MV-4-11 (cell line): ENCODE measurements at regions not wholly inside any gene's neighbourhood (a gene's known extent, or its start where the extent isn't known, plus 50 kb on each side); places are given as distances from the start of the nearest gene placed in this dataset.

Experiments
- DNase-seq: peaks from one replicate; lab custom pipeline; 2025; lab: John Stamatoyannopoulos, UW

- no peak for DNase-seq
These were observed 53.8 kb upstream of the RANBP3L start for GRCh38 chr5:36355516-36355915.

DNA sequence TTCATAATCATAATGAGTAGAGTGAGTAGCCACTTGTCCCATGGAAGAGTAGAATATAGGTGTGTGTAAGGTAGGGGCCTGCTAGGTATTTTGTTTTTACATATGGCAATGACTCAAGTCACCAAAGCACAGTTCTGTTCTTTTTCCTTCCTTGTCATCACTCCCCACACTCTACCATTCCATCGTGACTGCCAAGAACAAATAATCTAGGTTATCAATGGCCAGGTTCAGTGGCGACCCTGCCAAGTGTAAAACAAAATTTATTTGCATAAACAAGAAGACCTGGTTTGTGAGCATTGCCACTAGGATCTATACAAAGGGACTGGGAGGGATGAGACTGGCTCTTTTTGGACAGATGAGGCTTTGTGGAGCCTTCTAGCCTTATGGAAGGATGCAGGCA, 55.2 kb upstream of the RANBP3L start:
- no peak for DNase-seq

- no peak for DNase-seq
These were observed 55.8 kb upstream of the RANBP3L start for GRCh38 chr5:36357391-36357975.

DNA sequence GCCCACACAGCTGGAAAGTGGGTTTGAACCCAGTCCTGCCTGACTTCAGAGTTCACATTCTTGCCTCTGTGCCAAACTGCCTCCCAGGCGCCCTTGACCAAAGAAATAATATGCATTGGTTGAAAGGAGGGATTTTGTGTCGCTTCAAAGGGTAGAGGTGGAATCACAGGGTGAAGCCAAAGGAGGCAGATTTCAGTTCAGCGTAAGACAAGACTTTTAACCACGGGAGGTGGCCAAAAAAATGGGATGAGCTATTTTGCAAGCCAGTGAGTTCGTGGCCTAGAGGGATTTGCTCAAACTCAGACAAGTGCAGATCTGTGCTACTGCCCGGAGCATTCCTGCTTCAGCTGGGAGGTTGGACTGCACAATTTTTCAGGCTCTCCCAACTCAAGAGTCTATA, 57.6 kb upstream of the RANBP3L start:
- DNase-seq, result no peak

GRCh38 chr5:36360307-36360706, 58.6 kb upstream of the RANBP3L start:
- DNase-seq, result no peak

DNA sequence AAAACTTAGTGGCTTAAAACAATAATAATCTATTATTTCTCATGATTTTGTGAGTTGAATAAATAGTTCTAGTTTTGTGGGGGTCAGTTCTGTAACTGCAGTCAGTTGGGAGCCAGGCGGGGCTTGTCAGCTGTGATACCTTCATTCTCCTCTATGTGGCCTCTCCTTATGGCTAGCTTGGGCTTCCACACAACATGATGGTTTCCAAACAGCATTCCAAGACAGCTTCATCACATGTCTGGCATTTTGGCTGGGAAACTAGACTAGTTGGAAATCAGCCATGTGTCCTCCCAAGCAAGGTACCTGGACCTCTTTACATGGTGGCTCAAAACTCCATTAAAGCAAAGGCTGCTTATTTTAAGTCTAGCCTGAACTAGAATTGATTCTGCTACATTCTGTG, 61.4 kb upstream of the RANBP3L start:
- DNase-seq, result no peak

DNA sequence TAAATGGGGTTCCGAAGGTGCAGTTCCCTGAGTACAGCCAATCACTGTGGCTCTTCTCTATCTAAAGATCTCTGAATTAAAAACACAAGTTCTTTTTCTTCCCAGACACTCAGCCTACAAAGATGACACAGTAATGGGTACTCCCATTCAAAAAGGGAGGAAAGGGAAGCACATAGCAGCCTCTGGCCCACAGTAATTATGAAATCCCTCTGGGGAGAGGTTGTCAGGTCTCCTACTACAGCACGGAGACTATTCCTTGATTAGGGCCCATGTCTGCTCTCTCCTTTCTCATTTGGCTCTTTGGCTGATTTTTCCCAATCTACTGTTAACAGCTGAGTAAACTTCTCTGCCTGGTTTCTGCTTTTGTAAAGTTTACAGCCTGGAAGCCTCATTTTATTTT, 62.0 kb upstream of the RANBP3L start:
- DNase-seq, result no peak

GRCh38 chr5:36364473-36364872, 62.8 kb upstream of the RANBP3L start:
- DNase-seq, result no peak

- no peak for DNase-seq
These were observed 64.2 kb upstream of the RANBP3L start for GRCh38 chr5:36365896-36366295.

GRCh38 chr5:36366883-36367282, 65.2 kb upstream of the RANBP3L start:
- no peak for DNase-seq

DNA sequence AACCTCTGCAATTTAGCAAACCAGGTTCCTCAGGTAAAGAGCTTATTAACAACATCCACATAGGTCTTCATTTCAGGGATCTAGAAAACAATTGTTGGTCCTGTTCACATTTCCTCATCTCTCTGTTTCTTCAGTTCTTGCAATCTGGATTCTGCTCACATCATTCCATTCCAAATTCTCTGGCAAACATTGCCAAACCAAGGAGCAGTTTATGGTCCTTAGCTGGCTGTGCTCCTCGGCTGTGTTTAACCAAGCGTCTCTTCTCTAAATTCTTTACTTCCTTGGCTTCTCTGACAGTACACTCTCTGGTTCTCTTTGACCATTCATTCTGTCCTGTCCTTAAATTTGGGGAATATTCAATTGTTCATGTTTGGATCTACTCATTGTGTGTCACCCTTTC, 65.8 kb upstream of the RANBP3L start:
- no peak for DNase-seq

- DNase-seq, result no peak
These were observed 67.6 kb upstream of the RANBP3L start for GRCh38 chr5:36369219-36369690.

GRCh38 chr5:36370073-36370472, 68.4 kb upstream of the RANBP3L start:
- DNase-seq, result no peak

GRCh38 chr5:36371366-36371765, 69.7 kb upstream of the RANBP3L start:
- DNase-seq, result no peak

GRCh38 chr5:36373527-36374086, 71.9 kb upstream of the RANBP3L start:
- peak; percentile 95 for DNase-seq

DNA sequence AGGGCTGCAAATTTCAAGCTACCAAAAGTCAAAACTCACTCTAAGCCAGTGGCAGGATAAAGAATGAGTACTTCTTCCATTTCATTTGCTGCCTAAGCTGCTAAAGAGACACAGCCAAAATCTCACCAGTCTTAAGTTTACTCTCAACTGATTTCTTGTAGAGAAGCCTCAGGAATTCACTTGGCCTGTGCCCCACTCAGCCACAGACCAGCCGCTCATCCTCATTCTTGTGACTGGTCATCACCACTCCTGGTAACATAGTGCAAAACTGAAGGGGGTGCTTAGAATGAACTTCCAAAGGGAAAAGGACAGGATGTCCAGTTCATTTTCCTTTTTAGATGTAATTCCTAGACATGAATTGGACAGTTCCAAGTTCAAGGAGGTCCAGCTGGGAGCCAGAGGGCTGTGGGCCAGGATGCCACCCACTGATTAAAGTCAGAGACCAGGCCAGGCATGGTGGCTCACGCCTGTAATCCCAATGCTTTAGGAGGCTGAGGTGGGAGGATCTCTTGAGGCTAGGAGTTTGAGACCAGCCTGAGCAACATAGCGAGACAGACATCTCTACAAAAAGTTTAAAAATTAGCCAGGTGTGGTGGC, 72.7 kb upstream of the RANBP3L start:
- DNase-seq, result no peak

DNA sequence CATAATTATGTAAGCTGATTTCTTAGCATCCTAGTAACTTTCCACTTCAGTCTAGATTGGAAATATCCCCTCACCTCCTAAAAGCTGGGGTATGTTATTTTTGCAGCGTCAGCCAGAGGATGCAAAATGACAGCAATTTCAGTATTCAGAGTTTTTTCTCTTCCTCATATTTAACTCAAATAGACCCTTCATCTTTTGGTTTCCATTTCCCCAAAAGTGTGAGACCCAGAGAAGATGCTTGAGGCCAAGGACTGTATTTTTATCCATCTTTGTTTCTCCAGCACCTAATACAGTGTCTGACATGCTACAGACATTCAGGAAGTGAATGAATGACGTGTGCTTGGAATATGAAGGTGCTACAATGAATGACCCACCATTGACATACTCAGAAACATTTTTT, 75.5 kb upstream of the RANBP3L start:
- peak; percentile 25 for DNase-seq

- peak; percentile 11 for DNase-seq
These were observed 76.8 kb upstream of the RANBP3L start for GRCh38 chr5:36378551-36378950.

DNA sequence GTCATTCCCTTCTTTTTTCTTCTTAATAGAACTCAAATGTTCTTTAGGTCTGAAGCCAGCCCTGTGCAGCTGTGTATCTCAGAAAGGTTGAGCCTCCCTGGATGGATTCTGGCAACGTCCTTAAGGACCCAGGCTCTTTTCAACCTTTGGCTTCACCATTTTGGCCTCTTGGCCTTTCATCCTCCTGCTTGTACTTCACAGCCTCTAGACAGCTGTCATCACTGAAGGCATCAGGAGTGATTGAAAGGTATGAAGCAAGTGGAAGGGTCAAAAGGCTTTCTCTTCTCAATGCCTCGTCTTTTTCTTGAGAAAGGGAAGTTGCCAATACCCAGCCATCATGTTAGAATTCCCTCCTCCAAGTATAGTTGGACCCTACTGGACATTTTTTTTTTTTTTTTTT, 81.2 kb upstream of the RANBP3L start:
- DNase-seq, result no peak

- DNase-seq, result no peak
These were observed 82.2 kb upstream of the RANBP3L start for GRCh38 chr5:36383942-36384341.

- DNase-seq, result no peak
These were observed 83.1 kb upstream of the RANBP3L start for GRCh38 chr5:36384845-36385244.

- no peak for DNase-seq
These were observed 83.8 kb upstream of the RANBP3L start for GRCh38 chr5:36385495-36385894.

- no peak for DNase-seq
These were observed 86.6 kb upstream of the RANBP3L start for GRCh38 chr5:36388288-36388687.

- peak; percentile 64 for DNase-seq
These were observed 87.5 kb upstream of the RANBP3L start for GRCh38 chr5:36389245-36389644.
